Activated naive CD8-positive, alpha-beta T cell treated with anti-CD3 and anti-CD28 coated beads, Interleukin-2, amount 50 U/mL, for 24 hours (primary cell): ENCODE measurements at regions not wholly inside any gene's neighbourhood (a gene's known extent, or its start where the extent isn't known, plus 50 kb on each side); places are given as distances from the start of the nearest gene placed in this dataset.

ENCODE experiments used
- ATAC-seq: fragments of 150-1000 bp; cut with Tn5 transposase; one replicate; pipeline ENCODE4 v1.10.0; 2021
- DNase-seq: peaks from one replicate; pipeline ENCODE4 v3.0.0; 2021
- H3K27ac Mint-ChIP-seq: one replicate; pipeline ENCODE4 v1.8.0; 2021; ENCODE audit warnings: mild to moderate bottlenecking, mixed read lengths
- H3K27me3 Mint-ChIP-seq: one replicate; pipeline ENCODE4 v1.8.0; 2021; ENCODE audit warnings: mixed read lengths
- H3K36me3 Mint-ChIP-seq: one replicate; pipeline ENCODE4 v1.8.0; 2021; ENCODE audit warnings: low read depth, mixed read lengths
- H3K4me1 Mint-ChIP-seq: one replicate; pipeline ENCODE4 v1.8.0; 2021; ENCODE audit warnings: mixed read lengths
- H3K4me3 Mint-ChIP-seq: one replicate; pipeline ENCODE4 v1.8.0; 2021; ENCODE audit warnings: mild to moderate bottlenecking, moderate library complexity, mixed read lengths
- H3K9me3 Mint-ChIP-seq: one replicate; pipeline ENCODE4 v1.8.0; 2021; ENCODE audit warnings: mixed read lengths

- no peaks in the 10 kb centered on the region for H3K36me3 Mint-ChIP-seq
- ATAC-seq = no peak
- no peak for DNase-seq
- peaks cover 8% of the 10 kb centered on the region for H3K27me3 Mint-ChIP-seq
- no peak overlapping the region for H3K27ac Mint-ChIP-seq
- H3K4me3 Mint-ChIP-seq = no peak overlapping the region
- no peaks in the 10 kb centered on the region for H3K4me1 Mint-ChIP-seq
- peaks cover 9% of the 10 kb centered on the region for H3K9me3 Mint-ChIP-seq
These were observed 281.7 kb downstream of the PARP8 start for GRCh38 chr5:50947906-50948683.

- Mint-ChIP-seq H3K27me3 (peaks cover 23% of the 10 kb centered on the region), H3K36me3 (no peaks in the 10 kb centered on the region), H3K4me3 (no peak overlapping the region), H3K4me1 (no peaks in the 10 kb centered on the region), H3K9me3 (no peaks in the 10 kb centered on the region), H3K27ac (no peak overlapping the region)
- DNase-seq (no peak), ATAC-seq (no peak)
These were observed 286.9 kb downstream of the PARP8 start for GRCh38 chr5:50953290-50953689.

- Mint-ChIP-seq H3K27me3 (peaks cover 34% of the 10 kb centered on the region), H3K9me3 (no peaks in the 10 kb centered on the region), H3K4me3 (no peak overlapping the region), H3K27ac (no peak overlapping the region), H3K36me3 (no peaks in the 10 kb centered on the region), H3K4me1 (peaks cover 5% of the 10 kb centered on the region)
- ATAC-seq (no peak), DNase-seq (no peak)
These were observed 292.5 kb downstream of the PARP8 start for GRCh38 chr5:50958852-50959457.

- ATAC-seq (peak; percentile 89), DNase-seq (peak; percentile 75)
- no peak overlapping the region for H3K27ac Mint-ChIP-seq
- peaks cover 34% of the 10 kb centered on the region for H3K4me1 Mint-ChIP-seq
- H3K27me3 Mint-ChIP-seq = peaks cover 58% of the 10 kb centered on the region
- H3K36me3 Mint-ChIP-seq = no peaks in the 10 kb centered on the region
- peak overlapping the region; percentile 79 for H3K4me3 Mint-ChIP-seq
- H3K9me3 Mint-ChIP-seq = no peaks in the 10 kb centered on the region
These were observed 296.8 kb downstream of the PARP8 start for GRCh38 chr5:50962934-50963872.

- Mint-ChIP-seq H3K27ac (no peak overlapping the region), H3K4me1 (peaks cover 43% of the 10 kb centered on the region), H3K36me3 (no peaks in the 10 kb centered on the region), H3K9me3 (no peaks in the 10 kb centered on the region), H3K4me3 (peak overlapping the region; percentile 37), H3K27me3 (peaks cover 65% of the 10 kb centered on the region)
- no peak for ATAC-seq
- DNase-seq = no peak
These were observed 297.7 kb downstream of the PARP8 start for GRCh38 chr5:50963971-50964745.

GRCh38 chr5:50964746-50965653 is 298.6 kb downstream of the PARP8 start:
- Mint-ChIP-seq H3K27me3 (peaks cover 74% of the 10 kb centered on the region), H3K27ac (no peak overlapping the region), H3K36me3 (no peaks in the 10 kb centered on the region), H3K4me3 (no peak overlapping the region), H3K4me1 (peaks cover 51% of the 10 kb centered on the region), H3K9me3 (no peaks in the 10 kb centered on the region)
- DNase-seq (no peak), ATAC-seq (no peak)

GRCh38 chr5:50965654-50966375 is 299.4 kb downstream of the PARP8 start:
- Mint-ChIP-seq H3K27me3 (peaks cover 82% of the 10 kb centered on the region), H3K4me1 (peaks cover 52% of the 10 kb centered on the region), H3K36me3 (no peaks in the 10 kb centered on the region), H3K9me3 (no peaks in the 10 kb centered on the region), H3K27ac (no peak overlapping the region), H3K4me3 (peak overlapping the region; percentile 45)
- ATAC-seq (no peak), DNase-seq (no peak)

- peaks cover 52% of the 10 kb centered on the region for H3K4me1 Mint-ChIP-seq
- no peak for DNase-seq
These were observed 300.6 kb downstream of the PARP8 start for GRCh38 chr5:50967009-50967562.

GRCh38 chr5:50967563-50968355 is 301.3 kb downstream of the PARP8 start:
- peak; percentile 12 for ATAC-seq
- Mint-ChIP-seq H3K4me3 (peak overlapping the region; percentile 70), H3K36me3 (no peaks in the 10 kb centered on the region), H3K27ac (no peak overlapping the region), H3K9me3 (no peaks in the 10 kb centered on the region), H3K4me1 (peaks cover 52% of the 10 kb centered on the region), H3K27me3 (peaks cover 83% of the 10 kb centered on the region)
- DNase-seq = no peak

More at GRCh38 chr5:50967009-50967562, 300.6 kb downstream of the PARP8 start:
- Mint-ChIP-seq H3K36me3 (no peaks in the 10 kb centered on the region), H3K27me3 (peaks cover 84% of the 10 kb centered on the region), H3K27ac (no peak overlapping the region), H3K9me3 (no peaks in the 10 kb centered on the region), H3K4me3 (peak overlapping the region; percentile 70)
- ATAC-seq = no peak

GRCh38 chr5:50968356-50969149 is 302.1 kb downstream of the PARP8 start:
- Mint-ChIP-seq H3K4me3 (peak overlapping the region; percentile 70), H3K4me1 (peaks cover 48% of the 10 kb centered on the region), H3K27ac (no peak overlapping the region), H3K27me3 (peaks cover 76% of the 10 kb centered on the region), H3K9me3 (no peaks in the 10 kb centered on the region), H3K36me3 (no peaks in the 10 kb centered on the region)
- DNase-seq (no peak), ATAC-seq (no peak)

GRCh38 chr5:50969151-50970031 is 303.0 kb downstream of the PARP8 start:
- ATAC-seq (no peak), DNase-seq (no peak)
- Mint-ChIP-seq H3K4me3 (peak overlapping the region; percentile 70), H3K27ac (no peak overlapping the region), H3K4me1 (peaks cover 43% of the 10 kb centered on the region), H3K9me3 (no peaks in the 10 kb centered on the region), H3K36me3 (no peaks in the 10 kb centered on the region), H3K27me3 (peaks cover 69% of the 10 kb centered on the region)
